Calu3 (cell line): ENCODE measurements at regions not wholly inside any gene's neighbourhood (a gene's known extent, or its start where the extent isn't known, plus 50 kb on each side); places are given as distances from the start of the nearest gene placed in this dataset.

Experiments used
- BruUV-seq: library from RNA; stranded (reverse); fragments of 400-500 nt; replicated peaks from 2 replicates; lab custom pipeline; 2021; lab: Mats Ljungman, UMichigan
- CTCF ChIA-PET: fragments of 300-600 bp; sonication (Branson Sonifier 250); formaldehyde crosslinking; loops from one replicate; lab custom pipeline; 2022; ENCODE audit warnings: antibody characterized with exemption; lab: Charles Lee
- DNase-seq: peaks from one replicate; pipeline ENCODE4 v3.0.0; 2022
- H3K27ac Mint-ChIP-seq: one replicate; pipeline ENCODE4 v1.8.0; 2022; ENCODE audit warnings: mixed read lengths; ENCODE audit not compliant: unreplicated experiment
- H3K27me3 Mint-ChIP-seq: one replicate; pipeline ENCODE4 v1.8.0; 2022; ENCODE audit warnings: mixed read lengths; ENCODE audit not compliant: unreplicated experiment
- H3K36me3 Mint-ChIP-seq: one replicate; pipeline ENCODE4 v1.8.0; 2022; ENCODE audit warnings: mild to moderate bottlenecking, moderate library complexity, mixed read lengths; ENCODE audit not compliant: insufficient read depth, unreplicated experiment
- H3K4me1 Mint-ChIP-seq: one replicate; pipeline ENCODE4 v1.8.0; 2022; ENCODE audit warnings: mild to moderate bottlenecking, low read depth, mixed read lengths; ENCODE audit not compliant: unreplicated experiment
- H3K4me3 Mint-ChIP-seq: one replicate; pipeline ENCODE4 v1.8.0; 2022; ENCODE audit warnings: mild to moderate bottlenecking, low read depth, moderate library complexity, mixed read lengths; ENCODE audit not compliant: unreplicated experiment
- H3K9me3 Mint-ChIP-seq: one replicate; pipeline ENCODE4 v1.8.0; 2022; ENCODE audit warnings: low read depth, mixed read lengths; ENCODE audit not compliant: unreplicated experiment
- intact Hi-C: fragments of 100-400 bp; cut with micrococcal nuclease; formaldehyde crosslinking; loops from one replicate; pipeline ENCODE4 v1.10.0; 2022; ENCODE audit not compliant: unreplicated experiment
- TF ChIP-seq, protein P1 (sequence below): fragments of 200-600 bp; IDR thresholded peaks from one replicate; pipeline ENCODE4 v1.8.0; 2022; ENCODE audit warnings: antibody characterized with exemption; ENCODE audit not compliant: unreplicated experiment

DNA sequence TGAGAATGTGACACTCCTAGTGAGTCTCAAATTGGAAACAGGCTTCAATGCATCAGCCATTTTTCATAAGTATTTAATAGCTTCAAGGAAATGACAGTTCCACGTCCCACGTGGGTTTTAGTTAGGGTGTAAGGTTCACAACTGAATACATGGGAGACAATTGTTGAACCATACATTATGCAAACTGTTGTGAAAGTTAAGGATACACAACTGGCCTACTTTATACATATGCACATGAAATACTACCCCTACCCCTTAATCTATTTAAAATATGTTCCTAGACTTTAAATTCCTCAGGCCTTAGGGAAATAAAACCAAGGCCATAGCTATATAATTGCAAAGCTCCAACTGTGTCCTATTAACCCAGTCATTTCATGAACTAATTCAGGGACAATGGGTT is 436.1 kb downstream of the BTBD3 start:
- no peaks in the 10 kb centered on the region for H3K4me1 Mint-ChIP-seq

DNA sequence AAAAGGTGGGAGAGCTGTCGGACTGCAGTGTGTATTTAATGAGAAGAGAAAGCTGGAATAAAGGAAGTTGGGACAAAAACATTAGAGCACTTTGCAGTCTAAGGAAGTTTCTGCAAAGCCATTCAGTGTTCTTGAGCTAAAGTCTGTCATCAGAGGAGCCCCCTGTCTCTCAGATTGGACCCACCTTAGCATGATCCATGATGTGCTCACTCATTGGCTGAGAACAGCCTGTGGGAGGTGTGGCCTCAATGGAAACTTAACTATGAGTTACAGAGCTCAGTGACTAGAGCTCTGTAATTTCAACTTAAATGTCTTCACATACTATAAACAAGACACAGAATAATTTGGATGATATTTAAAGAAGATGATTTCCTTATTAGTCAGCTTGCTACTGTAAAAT is 437.0 kb downstream of the BTBD3 start:
- TF ChIP-seq, protein P1, sequence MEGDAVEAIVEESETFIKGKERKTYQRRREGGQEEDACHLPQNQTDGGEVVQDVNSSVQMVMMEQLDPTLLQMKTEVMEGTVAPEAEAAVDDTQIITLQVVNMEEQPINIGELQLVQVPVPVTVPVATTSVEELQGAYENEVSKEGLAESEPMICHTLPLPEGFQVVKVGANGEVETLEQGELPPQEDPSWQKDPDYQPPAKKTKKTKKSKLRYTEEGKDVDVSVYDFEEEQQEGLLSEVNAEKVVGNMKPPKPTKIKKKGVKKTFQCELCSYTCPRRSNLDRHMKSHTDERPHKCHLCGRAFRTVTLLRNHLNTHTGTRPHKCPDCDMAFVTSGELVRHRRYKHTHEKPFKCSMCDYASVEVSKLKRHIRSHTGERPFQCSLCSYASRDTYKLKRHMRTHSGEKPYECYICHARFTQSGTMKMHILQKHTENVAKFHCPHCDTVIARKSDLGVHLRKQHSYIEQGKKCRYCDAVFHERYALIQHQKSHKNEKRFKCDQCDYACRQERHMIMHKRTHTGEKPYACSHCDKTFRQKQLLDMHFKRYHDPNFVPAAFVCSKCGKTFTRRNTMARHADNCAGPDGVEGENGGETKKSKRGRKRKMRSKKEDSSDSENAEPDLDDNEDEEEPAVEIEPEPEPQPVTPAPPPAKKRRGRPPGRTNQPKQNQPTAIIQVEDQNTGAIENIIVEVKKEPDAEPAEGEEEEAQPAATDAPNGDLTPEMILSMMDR: no peak
- CTCF ChIA-PET: interaction anchor here (1.0 kb wide), 1 partner anchor 44 kb away, joined by 3 read pairs; no protein-coding TSS in a partner anchor
- Mint-ChIP-seq H3K27ac (peak overlapping the region; percentile 46), H3K36me3 (peaks cover 4% of the 10 kb centered on the region), H3K4me1 (no peaks in the 10 kb centered on the region), H3K4me3 (peak overlapping the region; percentile 49), H3K9me3 (no peaks in the 10 kb centered on the region), H3K27me3 (no peaks in the 10 kb centered on the region)
- no TSS peak for BruUV-seq
- intact Hi-C loops: no loop called here
- no peak for DNase-seq

More for the DNA sequence above, 436.1 kb downstream of the BTBD3 start:
- intact Hi-C loops: no loop called here
- no peaks in the 10 kb centered on the region for H3K9me3 Mint-ChIP-seq
- H3K27me3 Mint-ChIP-seq: no peaks in the 10 kb centered on the region
- CTCF ChIA-PET: no interaction called here
- no peak for DNase-seq
- H3K27ac Mint-ChIP-seq: no peak overlapping the region
- BruUV-seq: no TSS peak
- no peak overlapping the region for H3K4me3 Mint-ChIP-seq
- TF ChIP-seq, protein P1: no peak
- H3K36me3 Mint-ChIP-seq: peaks cover 4% of the 10 kb centered on the region

DNA sequence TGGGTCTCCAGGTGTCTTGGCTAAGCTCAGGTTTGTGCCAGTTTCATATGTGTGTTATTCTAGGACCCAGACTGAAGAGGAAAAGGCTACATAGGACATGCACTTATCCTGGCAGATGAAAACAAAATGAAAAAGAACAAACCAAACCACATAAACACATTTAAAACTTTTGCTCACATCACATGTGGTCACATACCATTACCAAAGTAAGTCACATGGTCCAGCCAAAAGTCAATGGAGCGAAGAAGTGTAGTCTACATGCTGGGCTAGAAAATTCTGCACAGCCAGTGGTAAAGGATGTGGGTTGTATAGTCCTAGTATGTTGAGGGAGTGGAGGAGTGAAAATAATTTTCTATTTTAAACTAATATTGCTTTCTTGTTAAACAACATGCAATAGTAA is 437.5 kb downstream of the BTBD3 start:
- H3K27me3 Mint-ChIP-seq: no peaks in the 10 kb centered on the region
- no peaks in the 10 kb centered on the region for H3K9me3 Mint-ChIP-seq
- no peak overlapping the region for H3K4me3 Mint-ChIP-seq

DNA sequence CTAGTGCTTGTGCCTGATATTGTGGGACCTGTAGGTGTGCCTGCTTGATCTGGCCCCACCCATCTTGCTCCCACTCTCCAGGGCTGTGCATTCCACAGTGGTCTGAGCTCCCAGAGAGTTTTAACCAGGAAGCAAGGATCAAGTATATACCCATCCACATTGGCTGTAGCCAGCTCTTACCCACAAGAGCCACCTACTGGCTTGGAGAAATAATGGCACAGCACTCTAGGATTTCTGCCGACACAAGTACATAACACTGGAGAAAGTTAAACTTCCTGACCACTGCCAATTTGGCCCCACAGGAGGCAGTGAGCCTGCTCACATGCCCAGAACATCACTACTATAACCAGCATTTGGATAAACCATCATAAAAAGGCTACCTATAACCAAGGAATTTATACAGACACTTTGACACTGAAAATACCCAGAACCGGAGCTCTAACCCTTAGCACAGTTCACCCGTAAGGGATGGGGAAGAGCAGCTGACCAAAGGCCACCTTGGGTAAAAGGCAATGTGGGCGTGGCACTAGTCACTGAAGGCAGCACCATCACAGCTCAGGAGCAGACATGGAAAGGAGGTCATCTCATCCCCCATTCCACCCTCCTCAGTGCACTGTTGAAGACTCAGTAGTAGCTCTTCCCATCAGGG is 440.4 kb downstream of the BTBD3 start:
- Mint-ChIP-seq H3K36me3 (peaks cover 4% of the 10 kb centered on the region), H3K4me1 (no peaks in the 10 kb centered on the region), H3K27ac (no peak overlapping the region), H3K9me3 (no peaks in the 10 kb centered on the region), H3K4me3 (no peak overlapping the region), H3K27me3 (no peaks in the 10 kb centered on the region)
- CTCF ChIA-PET: interaction anchor here (1.3 kb wide), 1 partner anchor 346 kb away, joined by 11 read pairs; no protein-coding TSS in a partner anchor
- BruUV-seq: no TSS peak
- TF ChIP-seq, protein P1: no peak
- intact Hi-C loops: no loop called here
- no peak for DNase-seq

More for the DNA sequence above, 437.5 kb downstream of the BTBD3 start:
- CTCF ChIA-PET: interaction anchor here (1.0 kb wide), 1 partner anchor 45 kb away, joined by 3 read pairs; no protein-coding TSS in a partner anchor
- no TSS peak for BruUV-seq
- intact Hi-C loops: no loop called here
- H3K4me1 Mint-ChIP-seq: no peaks in the 10 kb centered on the region
- H3K36me3 Mint-ChIP-seq: peaks cover 4% of the 10 kb centered on the region
- H3K27ac Mint-ChIP-seq: no peak overlapping the region
- TF ChIP-seq, protein P1: no peak
- no peak for DNase-seq
